CD4-positive, alpha-beta T cell treated with Interleukin-12 subunit alpha and Interleukin-12 subunit beta, for 1 hour (primary cell): ENCODE measurements at regions not wholly inside any gene's neighbourhood (a gene's known extent, or its start where the extent isn't known, plus 50 kb on each side); places are given as distances from the start of the nearest gene placed in this dataset.
"Not testable (repeated sequence)": the region's sequence is repeated elsewhere in the genome, so short reads cannot be mapped to it uniquely, and the experiment has no call there.

ENCODE experiments used
- DNase-seq: peaks from one replicate; pipeline ENCODE4 v3.0.0-alpha.2; 2020

DNA sequence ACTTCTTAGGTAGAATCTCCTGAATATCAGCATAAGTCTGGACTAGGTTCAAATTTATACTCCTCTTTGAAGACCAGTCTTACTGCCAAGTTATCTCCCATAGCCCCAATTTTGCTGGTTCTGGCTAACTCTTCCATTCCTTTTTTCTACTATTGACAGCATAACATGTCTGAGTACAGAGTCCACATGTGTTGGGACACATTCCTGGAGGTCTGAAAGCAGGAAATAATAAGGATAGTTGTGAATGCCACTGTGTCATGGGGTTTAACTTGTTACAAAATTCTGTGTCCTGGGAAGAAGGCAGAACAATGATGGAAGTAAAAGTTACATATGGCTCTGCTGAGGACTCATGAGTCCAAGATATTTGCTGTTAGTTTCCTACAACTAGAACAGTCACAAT, 57.4 kb upstream of the ZBTB20 start:
- DNase-seq, result no peak

DNA sequence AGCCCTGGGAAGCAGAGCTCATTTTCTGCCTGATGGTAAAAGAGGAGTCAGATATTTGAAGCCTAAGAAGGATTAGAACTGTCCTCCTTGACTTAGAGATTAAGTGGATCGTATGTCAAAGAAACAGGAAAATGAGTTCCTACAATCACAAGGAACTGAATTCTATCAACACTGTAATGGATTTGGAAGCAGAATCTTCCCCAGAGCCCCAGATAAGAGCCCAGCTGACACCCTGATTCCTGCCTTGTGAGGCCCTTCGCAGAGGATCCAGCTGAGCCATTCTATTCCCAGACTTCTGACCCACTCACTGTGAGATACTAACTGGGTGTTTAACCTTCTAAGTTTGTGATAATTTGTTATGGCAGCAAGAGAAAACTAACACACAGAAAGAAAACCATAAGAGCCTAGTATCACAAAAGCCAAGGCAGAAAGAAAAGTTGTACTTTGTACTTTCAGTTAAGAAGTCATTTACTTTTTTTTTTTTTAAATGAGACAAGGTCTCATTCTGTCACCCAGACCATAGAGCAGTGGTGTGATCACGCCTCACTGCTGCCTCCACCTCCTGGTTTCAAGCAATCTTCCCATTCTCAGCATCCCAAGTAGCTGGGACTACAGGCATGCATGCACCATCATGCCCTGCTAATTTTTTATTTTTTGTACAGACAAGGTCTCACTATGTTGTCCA, 61.1 kb upstream of the ZBTB20 start:
- no peak for DNase-seq

DNA sequence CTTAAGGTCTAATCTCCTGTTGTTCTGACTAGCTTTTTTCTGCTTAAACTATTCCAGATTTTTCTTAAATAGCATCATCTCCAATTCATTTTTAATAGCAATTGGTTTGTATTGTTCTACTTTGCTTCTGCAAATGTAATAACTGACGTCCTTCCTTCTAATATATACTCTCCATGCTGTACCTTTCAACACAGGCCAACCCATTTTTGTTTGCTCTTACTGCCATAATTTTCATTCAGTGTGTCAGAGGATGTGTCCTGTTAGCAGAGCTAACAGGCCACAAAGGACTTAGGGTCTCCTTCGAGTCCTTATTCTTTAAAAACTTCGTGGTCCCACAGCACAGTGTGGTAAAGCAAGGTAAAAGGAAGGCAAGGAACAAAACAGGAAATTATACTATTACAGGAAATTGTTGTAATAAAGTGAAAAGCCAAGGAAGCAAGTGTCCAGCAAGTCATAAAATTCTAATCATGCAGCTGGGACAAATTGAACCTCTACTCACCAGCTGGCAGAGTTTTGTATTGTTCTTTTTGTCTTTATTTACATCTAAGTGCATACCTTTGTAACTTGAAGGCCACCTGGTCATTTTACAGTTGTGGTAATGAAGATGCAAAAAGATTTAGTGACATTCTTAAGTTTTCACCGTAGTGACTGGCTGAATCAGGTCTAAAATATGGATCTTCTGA, 64.9 kb upstream of the ZBTB20 start:
- no peak for DNase-seq

DNA sequence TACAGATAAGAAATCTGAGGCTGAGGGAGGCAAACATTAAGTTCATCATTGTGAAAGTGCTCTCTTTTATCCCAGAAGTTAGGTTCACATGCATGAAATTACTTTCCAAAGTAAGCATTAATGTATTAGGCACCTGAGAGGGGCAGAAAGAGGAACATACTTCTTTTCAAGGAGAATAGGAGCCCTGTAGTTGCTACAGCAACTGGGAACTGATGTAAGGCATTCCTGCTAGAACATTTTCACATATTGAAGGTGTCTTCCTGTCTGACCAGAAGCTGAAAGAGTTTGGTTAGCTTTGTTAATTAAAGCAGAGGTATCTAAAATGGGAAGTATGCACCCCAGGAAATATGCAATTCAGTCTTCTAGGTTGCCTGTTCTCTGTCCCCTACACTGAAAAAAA, 65.5 kb upstream of the ZBTB20 start:
- DNase-seq, result no peak

DNA sequence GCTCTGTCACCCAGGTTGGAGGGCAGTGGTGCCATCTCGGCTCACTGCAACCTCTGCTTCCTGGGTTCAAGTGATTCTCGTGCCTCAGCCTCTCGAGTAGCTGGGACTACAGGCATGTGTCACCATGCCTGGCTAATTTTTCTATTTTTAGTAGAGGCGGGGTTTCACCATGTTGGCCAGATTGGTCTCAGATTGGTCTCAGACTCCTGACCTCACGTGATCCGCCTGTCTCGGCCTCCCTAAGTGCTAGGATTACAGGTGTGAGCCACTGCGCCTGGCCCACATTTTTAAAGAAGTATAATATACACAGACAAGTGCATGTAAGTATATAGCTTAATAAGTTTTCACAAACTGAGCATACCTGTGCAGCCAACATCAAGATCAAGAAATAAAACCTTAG, 66.0 kb upstream of the ZBTB20 start:
- not testable (repeated sequence) for DNase-seq

DNA sequence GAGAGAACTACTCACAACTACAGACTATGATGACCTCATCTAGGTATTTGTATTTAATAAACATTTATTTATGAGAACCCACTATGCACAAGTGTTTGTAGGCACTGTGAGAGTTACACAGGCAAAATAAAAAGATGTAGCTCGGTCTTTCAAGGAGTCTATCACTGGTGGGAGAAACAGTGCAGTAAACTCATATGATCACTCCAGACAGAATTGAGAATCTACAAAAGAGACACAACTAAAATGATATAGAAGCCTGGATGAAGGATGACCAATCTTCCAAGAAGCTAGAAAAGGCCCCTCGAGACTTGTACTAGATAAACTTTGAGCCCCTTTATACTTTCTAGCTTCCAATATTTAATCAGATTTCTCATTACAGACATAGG, 70.2 kb upstream of the ZBTB20 start:
- DNase-seq, result no peak

DNA sequence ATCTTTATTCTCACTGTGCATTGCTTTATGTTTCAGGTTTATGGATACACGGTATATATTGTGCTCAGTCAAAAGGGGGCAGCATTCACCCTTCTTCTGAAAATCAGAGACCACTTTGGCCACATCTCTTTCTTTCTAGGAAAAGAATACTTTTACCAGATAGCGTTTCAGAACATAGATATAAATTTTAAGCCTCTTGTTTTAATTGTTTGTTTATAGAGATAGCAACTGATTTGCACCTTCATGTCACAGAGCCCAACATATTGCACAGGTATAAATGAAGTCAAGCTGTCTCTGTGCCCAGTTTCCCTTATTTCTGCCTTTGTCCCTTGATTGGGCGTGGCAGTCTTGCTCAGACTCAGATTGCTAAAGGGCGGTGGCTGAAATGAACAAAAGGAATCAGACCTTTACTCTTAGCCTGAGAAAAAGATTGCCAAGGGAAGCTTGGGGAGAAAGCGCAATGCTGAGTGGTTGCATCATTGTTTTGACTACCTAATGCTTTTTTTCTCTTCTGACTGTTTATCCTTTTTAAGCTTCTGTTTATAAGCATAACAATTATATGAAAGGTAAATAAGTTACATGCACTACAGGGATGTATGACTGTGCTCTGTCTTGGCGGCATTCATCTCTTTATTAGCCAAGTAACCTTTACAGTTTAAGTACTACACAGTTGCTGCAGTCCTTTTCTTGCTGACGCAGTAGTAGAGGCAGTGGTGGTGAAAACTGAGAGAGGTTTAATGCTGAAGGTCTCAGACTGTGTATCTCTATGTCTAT, 70.8 kb upstream of the ZBTB20 start:
- DNase-seq, result peak; percentile 31

DNA sequence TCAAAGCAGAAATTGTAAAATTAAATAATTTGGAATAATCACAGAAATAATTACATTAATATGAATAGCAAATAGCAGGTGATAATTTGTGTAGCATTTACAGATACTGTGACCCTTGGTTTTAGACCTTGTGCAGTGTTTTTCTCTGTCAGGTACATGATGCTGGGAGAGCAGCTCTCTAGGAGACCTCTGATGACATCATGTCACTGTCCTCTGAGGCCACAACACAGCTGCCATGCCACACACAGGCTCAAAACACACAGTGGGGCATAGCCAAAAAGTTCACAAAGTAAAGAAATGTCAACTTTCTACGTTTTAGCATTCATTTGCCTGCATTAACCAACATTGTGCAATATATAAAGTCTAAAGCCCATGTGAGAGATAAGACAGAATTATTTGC, 71.8 kb upstream of the ZBTB20 start:
- DNase-seq, result no peak

DNA sequence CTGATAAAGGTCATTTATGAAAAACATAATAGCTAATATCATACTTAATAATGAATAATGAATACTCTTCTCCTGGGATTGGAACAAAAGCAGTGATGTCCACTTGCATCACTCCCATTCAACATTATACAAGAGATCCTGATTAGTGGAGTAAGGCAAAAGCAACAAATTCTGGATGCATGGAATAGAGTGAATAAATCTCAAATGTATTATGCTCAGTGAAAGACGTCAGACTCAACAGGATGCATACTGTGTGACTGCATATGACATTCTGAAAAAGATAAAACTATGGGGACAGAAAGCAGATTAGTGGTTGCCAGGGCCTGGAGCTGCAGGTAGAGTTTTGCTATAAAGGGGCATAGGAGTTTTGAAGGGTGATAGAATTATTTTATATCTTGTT, 77.6 kb upstream of the ZBTB20 start:
- DNase-seq, result no peak

DNA sequence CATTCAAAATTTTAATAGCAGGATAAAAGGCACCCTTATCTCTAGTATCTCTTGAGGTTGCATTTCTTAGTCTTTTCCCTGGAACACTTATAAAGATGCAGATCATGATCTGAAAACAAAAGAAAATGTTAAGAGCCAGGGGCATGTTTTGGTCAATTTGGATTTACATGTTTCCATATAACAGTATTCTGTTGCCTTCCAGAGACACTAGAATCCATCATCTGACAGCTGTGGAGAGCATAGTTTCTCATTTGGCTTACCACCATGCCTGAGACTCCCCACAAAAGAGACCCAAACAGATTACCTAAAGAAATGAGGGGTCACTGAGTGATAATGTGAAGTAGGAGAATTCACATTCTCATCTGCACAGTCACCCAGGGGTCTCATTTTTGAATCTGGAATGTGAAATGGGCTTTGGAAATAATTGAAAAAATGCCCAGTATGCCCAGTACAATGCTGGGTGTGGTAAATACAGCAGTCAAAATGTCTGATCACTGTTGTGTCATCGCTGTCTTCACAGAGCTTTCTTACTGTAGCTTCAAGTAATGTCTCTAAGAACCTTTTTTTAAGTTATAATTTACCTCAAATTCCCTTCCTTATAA, 79.9 kb upstream of the ZBTB20 start:
- DNase-seq, result no peak

DNA sequence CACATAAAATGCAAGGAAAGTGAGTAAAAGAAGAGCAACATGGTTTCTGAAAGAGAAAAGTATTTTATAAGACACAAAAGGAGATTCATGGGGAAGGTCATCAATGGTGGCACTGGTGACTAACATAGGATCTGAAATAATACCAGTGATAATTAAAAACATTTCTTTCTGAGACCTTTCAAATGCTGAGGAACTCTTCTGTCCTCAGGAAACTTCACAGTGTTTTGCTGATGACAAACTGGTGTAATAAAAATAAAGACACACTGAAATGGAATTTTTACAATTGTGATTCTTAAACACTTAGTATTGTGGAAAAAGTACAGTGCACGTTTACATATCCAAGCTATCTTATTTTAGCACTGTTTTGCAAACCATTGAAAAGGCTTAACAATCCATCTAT, 80.4 kb upstream of the ZBTB20 start:
- no peak for DNase-seq

DNA sequence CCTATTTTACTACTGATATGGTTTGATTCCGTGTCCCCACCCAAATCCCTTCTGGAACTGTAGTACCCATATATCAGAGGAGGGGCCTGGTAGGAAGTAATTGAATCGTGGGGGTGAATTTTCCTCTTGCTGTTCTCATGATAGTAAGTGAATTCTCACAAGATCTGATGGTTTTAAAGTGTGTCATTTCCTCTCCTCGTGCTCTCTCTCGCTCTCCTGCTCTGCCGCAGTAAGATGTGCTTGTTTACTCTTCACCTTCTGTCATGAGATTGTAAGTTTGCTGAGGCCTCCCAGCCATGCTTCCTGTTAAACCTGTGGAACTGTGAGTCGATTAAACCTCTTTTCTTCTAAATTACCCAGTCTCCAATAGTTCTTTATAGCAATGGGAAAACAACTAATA, 81.2 kb upstream of the ZBTB20 start:
- DNase-seq, result no peak

DNA sequence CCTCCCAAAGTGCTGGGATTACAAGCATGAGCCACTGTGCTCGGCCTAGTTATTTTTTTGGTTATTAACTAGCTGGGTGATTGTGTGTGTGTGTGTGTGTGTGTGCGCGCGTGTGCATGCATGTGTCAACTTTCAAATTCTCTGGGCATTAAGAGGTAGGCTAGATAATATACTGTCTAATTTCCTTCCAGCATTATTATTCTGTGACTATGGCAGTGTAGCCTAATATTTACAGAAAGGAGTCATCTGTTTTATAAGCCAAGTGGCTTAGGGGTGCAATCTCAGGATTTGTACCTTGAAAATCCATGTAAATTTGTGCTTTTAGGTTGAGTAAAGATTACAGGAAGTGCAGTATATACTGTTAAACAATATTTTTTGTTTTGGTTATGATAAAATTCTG, 85.1 kb upstream of the ZBTB20 start:
- no peak for DNase-seq

DNA sequence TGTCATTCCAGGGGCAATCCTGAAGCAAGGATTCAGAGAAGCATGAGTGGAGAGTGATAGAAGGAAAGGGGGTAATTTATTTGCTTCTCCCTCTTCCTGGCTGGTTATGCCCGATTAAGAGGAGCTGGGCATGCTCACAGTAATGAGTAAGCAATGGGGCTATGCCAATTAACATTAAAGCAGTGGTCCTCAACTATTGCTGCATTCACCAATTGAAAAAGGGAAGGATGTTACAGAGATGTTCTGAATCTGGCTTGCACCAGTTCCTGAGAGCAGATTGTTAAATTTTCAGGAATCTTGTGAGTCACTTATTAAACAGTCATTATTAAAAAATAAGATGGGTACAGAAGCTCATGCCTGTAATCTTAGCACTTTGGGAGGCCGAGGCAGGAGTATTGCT, 85.9 kb upstream of the ZBTB20 start:
- no peak for DNase-seq

DNA sequence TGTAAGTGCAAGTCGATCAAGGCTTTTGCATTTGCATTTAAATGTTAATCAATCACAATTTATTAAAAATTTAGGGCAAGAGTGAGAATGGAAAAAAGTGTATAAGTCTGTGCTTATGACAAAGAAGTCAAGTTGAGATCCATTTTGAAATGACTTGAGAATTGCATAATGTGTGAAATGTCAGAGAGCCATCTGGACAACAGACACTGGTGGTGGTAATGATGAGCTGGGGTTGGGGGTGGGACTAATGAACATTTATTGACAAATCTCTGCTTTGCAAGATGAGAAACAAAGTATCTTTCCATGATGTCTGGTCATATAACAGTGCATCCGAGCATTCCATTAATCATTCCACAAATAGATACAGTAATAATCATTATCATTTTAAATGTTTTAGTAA, 89.4 kb upstream of the ZBTB20 start:
- DNase-seq, result no peak

DNA sequence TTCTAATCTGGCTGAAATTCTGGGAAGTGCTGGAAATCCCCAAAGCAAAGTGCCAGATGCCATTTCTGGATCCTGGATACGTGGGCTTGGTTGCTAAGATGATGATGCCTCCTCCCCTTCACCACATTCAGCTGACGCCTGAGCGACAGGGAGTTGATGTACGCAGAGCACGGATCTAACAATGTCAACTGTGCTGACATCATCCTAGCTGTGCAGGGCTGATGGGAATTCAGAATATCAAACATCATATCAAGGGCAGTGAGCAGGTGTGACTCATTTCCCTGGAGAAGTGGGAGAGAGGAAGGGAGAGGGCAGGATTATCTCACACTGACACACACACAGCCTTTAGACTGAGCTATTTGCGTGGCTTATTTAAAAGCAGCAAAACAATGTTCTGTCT, 92.6 kb upstream of the ZBTB20 start:
- no peak for DNase-seq

DNA sequence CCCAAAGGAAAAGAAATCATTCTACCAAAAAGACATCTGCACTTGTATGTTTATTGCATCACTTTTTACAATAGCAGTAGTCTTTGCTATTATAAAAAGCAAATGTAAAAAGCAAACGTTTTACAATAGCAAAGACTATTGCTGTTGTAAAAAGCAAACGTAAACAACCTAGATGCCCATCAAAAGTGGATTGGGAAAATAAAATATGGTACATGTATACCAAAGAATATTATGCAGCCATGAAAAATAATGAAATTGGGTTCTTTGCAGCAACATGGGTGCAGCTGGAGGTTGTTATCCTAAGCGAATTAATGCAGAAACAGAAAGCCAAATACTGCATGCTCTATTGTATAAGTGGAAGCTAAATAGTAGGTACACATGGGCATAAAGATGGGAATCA, 97.3 kb upstream of the ZBTB20 start:
- no peak for DNase-seq

DNA sequence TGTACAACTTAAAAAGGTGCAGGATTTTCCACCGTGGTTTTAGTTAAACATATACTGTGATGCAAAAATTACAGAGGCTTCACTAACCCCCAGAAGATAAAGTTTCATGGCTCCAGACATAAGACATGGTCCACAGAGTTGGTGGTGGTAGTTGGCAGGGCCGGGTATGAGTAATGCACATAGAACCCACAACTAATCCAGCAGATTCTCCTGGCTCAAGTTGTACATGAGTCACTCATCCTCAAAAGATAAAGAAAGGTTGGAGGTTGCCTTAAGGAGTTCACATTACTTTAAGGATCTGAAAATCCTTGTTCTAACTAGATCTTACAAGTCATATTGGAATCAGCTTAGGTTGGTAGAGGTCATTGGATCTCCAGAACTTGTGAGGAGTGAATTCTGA, 98.3 kb upstream of the ZBTB20 start:
- DNase-seq, result no peak

DNA sequence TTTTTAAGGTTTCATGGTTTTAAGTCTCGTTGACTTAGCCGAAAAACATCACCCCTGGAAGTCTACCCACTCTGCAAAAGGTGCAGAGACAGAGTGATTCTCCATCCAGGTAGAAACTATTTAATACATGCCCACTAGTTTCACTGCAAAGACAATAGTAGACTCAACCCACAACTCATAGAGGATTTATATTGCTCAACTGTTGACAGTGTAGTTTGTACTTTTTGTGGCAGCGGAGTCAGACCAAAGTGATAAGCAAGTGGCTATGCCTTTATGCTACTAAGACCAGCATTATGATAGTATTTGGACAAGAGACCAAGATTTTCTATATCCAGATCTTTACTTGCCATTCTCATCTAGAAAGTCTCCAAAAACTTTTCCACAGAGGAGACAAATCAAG, 98.8 kb upstream of the ZBTB20 start:
- DNase-seq, result no peak

DNA sequence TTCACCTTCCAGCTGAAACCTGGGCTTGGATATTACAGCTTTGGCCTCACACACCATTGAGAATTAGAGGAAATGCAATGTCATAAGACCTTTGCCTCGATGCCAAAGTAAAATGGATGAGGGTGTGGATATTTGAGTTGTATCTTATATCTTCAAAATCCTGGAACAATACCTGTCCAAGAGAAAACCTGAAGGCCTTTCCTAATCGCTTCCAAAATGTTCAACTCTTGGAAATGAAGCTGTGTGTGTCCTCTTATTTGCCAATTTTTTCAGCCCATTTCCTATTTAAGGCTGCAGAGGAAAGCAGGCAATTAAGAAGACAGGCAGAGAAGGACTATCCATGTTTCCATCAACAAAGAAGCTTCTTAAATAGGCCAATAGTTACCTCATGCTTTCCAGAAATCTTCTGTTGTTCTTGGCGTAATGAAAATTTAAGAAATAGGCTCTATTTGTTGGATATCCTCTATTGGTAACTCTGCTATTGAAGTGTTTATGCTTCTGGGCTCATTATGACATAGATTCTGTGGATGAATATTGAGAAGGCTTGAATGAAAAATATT, 99.5 kb upstream of the ZBTB20 start:
- no peak for DNase-seq

DNA sequence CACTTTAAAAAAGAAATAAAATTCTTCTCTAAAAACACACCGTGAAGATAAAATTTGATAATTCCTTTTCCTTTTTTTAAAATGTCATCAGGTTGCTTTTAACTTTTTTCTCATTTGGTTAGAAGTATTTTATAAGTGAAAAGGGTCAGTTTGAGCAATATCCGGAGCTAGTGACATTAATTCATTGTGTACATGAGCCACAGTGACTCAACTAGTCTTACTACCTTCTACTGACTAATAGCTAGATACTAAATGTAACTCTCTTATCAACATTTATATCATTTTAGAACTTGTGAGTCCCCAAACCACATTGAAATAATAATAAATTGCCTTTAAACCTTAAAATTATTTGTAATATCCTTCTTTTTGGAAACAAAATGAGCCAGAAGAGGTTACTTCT, 101.2 kb upstream of the ZBTB20 start:
- no peak for DNase-seq

DNA sequence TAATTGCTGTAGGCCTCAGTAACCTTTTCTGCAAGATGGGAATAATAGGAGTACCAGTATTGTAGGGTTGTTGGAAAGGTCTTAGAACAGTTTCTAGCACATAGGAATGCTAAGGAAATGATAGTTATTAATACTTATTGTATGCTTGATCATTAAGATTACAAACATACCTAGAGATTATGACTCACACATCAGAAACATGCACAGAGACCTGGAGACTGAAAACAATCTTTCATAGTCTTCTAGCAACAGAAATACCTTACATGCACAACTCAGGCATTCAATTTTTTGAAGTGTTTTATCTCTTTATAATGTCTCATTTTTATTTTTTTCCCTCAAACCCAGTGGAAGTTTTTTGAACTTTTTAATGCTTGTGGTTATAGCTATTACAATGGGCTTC, 104.4 kb upstream of the ZBTB20 start:
- no peak for DNase-seq

DNA sequence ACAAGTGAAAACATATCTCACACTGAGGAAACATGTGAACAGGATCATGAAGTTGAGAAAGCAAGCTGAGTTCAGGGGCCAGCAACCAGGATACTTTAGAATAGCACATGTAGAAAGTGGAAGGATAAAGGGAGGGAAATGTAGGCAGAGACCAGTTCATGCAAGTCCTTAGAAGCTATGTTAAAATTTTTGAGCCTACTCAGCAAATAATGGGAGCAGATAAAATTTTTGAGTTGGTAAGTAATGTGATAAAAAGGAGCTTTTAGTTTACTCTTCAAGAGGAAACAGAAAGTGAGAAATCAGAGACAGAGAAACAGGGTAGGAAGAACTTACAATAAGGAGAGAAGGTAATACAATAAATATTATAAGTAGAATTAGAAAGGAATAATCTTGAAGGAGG, 105.6 kb upstream of the ZBTB20 start:
- no peak for DNase-seq
